ENCODE measurements at regions not wholly inside any gene's neighbourhood (a gene's known extent, or its start where the extent isn't known, plus 50 kb on each side); places are given as distances from the start of the nearest gene placed in this dataset.
"Not testable (repeated sequence)": the region's sequence is repeated elsewhere in the genome, so short reads cannot be mapped to it uniquely, and the experiment has no call there.

DNA sequence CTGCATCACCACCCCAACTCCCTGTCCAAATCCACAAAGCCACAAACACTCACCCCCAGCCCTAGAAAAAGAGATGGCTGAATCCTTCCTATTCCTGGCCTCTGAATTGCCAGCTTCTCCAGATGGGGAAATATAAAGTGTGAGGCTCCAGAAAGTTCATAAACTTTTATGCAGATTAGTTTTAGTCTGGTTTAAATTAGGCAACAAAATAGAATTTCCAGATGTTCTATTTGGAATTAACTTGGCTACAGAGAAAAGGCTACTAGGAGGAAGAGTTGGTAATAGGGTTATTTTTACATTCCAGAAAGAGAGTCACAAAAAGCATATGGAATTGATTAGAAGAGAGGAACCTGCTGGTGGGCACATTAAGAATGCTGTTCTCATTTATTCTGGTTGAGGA is 56.0 kb downstream of the EN1 start:
- DNase-seq = no peak

DNA sequence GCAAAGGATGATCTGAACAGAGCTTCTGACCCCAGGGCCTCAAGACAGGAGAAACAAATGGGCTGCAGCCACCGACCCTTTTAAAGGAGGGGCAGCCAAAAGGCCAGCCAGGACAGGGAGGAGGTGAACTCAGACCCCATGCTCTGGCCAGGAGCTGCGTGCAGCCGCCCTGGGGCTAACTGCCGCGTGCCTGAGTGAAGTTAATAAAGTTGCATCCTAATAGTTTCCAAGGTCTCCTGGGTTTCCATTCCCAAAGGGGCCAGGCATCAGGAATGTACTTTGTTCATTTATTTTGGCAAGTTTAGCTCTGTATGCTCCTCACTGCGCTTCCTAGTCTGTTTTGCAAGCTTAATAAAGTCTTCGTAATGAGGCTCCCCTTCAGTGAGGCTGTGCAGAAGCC is 60.7 kb downstream of the EN1 start:
- DNase-seq = no peak

DNA sequence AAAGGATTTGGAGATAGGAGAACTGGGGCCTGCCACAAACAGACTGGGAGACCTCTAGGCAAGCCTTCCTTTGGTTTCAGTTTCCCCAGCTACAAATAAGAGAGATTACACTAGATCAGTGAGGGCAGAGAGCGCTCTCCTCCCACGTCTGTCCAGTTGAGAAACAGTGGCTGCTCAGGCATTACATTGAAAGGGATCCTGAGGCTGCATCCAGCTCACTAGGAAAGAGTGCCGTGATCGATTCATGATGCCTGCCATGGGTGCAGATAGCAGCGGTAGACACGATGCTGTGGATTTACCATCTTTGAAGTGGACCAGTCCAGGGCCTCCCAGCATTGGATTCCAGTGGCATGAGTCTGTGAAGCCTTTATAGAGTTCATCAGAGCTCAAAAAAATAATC is 62.6 kb downstream of the EN1 start:
- no peak for DNase-seq

DNA sequence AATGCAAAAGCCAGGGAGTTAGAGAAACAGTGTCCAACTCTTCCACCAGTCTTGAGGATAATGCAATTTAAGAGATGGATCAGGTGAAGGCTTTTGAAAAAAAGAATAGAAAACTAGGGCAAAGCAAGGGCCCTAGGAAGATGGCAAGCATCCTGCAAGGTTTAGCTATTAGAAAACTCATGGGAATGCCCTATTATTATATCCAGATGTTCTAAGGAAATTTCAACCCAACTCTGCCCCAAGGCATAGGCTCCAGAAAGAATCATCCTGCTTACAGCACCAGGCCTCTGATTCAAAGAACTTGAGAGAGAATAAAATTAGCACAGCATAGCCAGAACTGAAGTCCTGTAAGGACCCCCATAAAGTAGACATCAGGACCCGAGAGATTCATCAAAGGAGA is 68.1 kb downstream of the EN1 start:
- DNase-seq = no peak

GRCh38 chr2:118774458-118775133 is 72.9 kb downstream of the EN1 start:
- peak; percentile 1 for DNase-seq

DNA sequence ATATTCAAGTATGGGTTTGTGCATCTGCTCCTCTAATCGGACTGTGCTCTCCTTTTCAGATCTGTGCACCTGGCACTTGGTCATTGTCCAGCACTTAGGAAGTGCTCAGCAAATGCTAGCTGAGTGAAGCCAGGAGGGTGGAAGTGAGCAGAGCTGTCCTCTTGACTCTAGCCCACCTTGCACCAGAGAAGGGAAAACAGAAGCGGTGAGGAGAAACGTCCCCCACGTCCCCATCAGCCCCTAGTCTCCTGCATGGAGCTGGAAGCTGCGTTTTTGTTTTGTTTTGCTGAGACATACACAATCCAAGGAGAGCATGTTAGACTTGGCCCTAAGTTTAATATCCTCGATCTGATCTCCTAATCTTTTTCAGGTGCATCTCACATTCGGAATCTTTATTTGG is 73.6 kb downstream of the EN1 start:
- no peak for DNase-seq

DNA sequence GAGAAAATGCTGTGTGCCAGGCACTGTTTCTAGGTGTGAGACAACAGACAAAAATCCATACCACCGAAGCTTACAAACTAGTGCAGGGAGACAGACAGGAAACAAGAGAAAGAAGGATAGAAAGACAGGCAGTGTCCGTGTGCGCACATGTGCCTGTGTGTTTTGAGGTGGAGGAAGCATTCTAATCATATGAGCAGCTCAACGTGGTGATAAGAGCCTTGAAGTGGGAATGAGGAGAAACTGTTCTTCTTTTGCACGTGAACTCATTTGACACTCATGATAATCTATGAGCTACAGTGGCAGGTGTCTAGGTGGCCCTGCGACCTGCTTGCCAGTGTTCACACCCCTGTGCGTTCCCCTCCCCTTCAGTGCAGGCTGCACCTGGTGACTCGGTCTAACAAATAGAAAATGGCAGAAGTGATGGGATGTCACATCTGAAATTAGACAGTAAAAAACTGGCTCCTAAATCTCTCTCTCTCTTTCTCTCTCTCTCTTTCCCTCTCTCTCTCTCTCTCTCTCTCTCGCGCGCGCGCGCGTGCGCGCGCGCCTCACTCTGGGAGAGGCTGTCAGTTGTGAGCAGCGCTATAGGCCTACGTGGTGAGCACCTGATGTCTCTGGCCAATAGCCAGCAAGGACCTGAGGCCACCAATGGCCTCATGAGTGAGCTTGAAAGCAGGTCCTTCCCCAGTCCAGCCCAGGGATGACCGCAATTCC is 74.8 kb downstream of the EN1 start:
- no peak for DNase-seq

GRCh38 chr2:118769707-118770400 is 77.6 kb downstream of the EN1 start:
- DNase-seq = no peak

- no peak for DNase-seq
Observed at GRCh38 chr2:118766871-118767270, 80.6 kb downstream of the EN1 start.

DNA sequence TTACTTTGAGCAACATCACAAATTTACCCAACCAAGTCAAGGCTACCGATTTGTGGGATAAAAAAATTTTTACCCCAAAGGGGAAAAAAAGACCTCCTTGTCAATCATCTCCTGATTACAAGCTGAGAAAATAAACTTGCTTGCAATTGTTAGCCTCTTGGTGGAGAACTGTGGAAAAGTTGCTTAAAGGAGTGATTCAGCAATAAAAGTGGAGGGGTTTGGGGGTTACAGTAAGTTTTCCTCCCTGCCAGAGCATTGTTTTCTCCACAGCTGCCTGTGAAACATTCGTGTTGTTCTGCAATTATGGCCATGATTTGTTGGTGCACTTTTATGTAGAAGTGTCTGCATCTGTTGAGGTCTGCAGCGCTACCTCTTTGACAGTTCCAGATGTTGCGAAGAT is 82.6 kb downstream of the EN1 start:
- DNase-seq = no peak

DNA sequence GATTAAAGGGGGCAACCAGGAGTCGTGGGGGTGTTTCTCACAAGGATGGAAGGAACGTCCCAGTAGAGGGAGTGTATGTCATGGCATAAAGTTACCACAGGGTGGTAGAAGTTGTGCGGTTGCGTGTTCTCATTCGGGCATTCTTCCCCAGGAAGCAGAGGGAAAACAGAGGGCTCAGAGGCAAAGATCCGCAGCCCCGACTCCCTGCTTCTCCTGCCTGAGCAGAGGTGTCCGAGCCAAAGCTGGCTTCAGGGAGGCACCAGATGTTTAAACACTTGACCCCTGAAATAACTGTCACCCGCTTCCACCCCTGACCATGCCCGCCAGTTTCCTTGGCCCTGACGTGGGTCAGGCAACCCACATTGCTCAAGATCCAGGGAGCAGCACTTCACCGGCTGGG is 83.7 kb downstream of the EN1 start:
- no peak for DNase-seq

DNA sequence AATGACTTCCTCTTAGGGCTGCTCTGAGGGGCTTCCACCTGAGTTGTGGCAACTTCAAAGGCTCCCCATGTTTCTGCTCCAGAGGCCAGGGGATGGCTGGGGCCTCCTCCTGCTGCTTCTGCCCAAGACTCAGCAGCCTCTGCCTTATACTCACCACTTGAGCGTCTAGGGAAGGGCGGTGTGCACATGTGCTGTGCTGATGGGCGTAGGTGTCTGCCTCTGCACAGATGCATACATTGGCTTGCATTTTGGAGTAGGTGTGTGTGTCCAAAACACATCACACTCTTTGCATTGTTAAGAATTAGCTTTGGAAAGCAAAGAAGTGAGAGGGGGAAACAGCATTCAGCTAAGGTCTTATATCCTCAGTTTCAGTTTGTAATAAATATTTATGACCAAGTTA is 85.2 kb downstream of the EN1 start:
- DNase-seq = no peak

DNA sequence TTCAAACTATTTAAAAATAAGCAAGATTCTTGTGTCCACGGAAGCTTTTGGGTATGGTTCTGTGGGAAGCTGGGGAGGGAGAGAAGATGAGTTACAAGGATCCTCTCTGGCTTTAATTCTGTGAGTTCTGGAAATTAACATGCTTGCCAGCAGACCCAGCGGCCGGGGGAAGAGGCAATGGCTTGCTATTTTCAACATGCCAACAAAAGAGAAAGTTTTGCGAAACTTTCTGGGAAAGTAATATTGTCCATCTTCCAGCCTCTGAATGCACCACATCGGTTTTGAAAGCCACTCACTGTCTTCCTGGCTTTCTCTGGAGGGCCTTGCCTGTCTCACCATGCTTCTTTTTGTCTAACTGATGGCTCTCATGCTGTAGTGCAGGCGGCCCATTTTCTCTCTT is 85.7 kb downstream of the EN1 start:
- DNase-seq = no peak

GRCh38 chr2:118755901-118756300 is 91.5 kb downstream of the EN1 start:
- DNase-seq = no peak

DNA sequence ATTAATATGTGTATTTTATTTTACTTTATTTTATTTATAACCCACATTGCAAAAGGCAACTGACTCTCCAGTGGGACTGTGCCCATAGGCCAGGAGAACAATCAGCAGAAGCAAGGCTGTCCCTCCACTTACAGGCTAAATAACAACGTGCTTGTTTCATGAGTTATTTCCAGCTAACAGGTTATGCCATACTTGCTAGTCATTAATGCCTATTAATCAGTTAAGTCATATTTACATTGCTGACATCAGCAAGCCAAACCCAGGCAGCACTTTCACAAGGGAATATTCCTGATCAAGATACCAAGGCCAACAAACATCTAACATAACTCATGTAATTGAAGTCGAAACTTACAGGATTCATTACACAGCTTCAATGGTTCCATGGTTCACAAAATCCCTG is 92.1 kb downstream of the EN1 start:
- DNase-seq = no peak

DNA sequence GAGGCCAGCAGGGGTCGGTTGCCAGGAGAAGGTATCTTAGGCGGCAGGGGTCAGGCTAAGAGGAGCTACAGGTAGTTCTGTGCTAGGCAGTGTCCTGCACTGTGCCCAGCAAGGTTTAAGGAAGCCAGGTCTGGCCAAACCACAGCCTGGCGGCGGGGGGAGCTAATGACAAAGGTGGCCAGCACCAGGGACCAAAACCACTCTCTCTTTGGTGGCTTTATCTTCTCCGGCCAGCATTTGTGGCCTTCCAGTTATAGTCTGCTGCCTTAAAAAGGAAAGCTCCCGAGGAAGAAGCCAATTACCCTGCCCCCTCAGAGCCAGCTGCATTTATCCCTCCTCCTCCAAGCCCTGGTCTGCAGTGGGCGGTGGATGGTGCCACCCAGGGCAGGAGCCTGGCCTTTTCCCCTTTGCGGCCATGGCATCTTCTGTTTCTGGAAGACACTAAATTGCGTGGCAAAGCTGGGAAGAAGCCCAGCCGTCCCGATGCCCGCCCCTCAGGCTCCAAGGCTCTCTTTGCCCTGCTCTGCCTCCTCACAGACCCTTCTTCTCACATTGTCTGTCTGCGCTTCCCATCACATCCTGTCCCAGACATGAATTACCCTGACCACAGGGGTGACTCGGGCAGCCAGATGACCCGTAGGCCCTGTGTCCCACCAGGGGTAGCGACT is 94.6 kb downstream of the EN1 start:
- no peak for DNase-seq

DNA sequence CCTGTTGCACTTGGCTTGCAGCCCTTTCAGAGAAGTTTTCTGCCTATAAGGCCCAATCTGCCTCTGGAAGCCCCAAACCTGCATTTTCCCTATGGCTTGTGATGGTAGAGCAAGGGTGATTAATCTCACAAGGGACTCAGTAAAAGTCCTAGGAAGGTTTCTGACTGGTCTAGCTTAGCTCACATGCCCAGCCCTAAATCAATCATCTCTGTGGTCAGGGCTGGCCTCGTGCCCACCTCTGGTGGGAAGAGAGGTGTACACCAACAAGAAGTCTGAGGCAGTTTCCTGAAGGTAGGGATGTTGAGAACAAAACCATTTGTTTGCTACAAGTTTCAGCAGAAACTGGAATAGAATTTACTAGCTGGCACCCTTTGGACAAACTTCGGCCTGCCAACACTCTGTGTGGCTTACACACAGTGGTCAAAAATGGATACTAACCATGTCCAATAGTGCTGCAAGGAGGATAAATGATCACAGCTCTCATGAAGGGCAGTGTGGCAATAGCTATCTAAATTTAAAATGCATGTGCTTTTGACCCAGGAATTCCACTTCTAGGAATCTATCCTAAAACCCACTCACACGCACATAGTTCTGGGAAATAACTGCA is 96.4 kb downstream of the EN1 start:
- DNase-seq = no peak

GRCh38 chr2:118748245-118748885 is 99.1 kb downstream of the EN1 start:
- no peak for DNase-seq

DNA sequence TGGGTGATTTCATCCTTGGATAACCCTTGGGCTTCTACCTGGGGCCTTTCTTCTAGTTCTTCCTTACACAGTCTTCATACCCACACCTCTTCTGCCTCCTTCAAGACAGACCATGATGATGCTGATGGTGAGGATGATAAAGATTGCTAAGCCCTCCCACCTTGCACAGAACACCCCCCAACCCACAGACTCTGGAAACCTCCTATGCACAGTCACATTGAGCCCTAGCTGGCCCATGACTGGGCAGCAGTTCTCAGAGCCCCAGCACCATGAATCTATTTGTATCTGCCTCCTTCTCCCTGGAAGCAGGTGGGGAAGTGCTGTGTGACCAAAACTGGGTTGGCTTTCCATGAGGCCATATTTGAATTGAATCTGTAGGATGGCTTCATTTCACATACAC is 99.8 kb downstream of the EN1 start:
- DNase-seq = no peak

DNA sequence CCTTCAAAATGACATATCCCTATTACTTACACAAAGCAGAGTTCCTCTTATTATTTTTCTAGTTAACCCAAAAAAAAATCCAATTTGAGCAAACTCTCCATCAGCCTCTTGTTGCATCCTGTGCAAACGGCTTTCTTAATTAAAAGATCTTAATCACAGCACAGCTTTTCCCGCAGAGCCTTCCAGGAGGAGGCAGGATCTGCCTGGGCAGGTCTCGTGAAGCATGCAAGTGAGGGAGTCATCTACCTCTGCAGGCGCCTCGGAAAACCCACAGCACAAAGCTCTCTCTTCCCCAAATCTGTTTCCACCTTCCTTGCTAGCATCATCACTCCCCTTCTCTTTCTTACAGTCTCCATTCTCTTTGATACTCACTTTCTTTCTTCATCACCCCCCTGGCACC is 100.4 kb downstream of the EN1 start:
- DNase-seq = no peak

- DNase-seq = not testable (repeated sequence)
Observed at GRCh38 chr2:118744682-118745181, 102.7 kb downstream of the EN1 start.

DNA sequence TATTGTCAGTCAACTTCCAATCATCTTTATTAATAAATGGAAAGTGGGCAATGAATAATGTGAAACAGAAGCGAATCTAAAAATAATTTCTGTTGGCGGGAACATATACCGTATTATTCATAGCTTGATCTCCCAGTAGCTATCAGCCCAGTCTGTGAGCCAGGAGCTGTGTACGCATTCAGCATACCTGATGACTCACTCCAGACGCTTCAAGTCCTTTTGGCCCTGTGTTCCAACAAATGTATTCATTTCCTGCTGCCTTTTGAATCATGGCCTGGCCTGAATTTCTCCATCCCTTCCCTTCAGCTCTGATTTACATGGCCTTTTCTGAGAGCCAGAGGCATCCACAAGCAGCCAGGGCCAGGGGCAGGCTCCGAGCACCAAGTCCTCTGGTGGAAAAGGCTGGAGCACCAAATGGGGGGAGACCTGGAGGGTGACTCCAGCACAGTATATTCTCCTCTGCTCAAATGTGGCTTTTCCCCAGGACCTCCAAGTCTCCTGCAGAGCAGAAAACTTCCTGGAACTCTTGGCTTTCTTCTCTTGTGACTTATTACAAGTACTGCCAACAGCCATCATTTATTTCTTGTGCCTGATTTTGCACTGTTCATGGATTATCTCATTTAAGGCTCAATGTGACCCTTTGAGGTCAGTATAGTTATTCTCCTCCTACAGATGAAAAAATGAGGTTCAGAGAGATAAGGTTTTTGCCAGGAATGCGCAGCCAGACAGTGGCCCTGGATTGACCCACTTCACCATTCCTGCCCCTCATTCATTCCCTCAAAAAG is 108.7 kb downstream of the EN1 start:
- DNase-seq = no peak

Data from NCI-H1048 (cell line).